Superior temporal gyrus (tissue), 1 donor: ENCODE measurements at regions not wholly inside any gene's neighbourhood (a gene's known extent, or its start where the extent isn't known, plus 50 kb on each side); places are given as distances from the start of the nearest gene placed in this dataset.

Experiments used
- DNase-seq: peaks from one replicate; pipeline ENCODE4 v3.0.0-alpha.2; 2016; ENCODE audit errors: extremely low spot score

GRCh38 chr10:30118590-30118989 is 59.2 kb upstream of the JCAD start:
- no peak for DNase-seq

GRCh38 chr10:30117812-30118501 is 58.6 kb upstream of the JCAD start:
- DNase-seq = no peak

GRCh38 chr10:30116041-30116491 is 56.7 kb upstream of the JCAD start:
- no peak for DNase-seq

DNA sequence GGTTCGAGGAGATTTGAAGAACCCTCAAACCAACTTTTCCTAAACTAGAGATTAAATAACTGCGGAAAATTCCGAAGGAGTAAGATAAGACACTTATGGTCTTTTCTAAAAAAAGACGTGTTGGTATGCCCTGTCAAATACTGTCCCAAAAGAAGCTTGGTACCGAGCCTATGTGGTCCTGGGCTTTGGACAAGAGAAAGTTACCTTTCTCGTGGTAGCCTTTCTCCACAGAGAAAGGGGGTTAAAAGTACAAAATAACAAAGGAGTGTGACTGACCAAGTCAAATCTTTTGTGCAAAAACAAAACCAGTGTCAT is 56.2 kb upstream of the JCAD start:
- no peak for DNase-seq

DNA sequence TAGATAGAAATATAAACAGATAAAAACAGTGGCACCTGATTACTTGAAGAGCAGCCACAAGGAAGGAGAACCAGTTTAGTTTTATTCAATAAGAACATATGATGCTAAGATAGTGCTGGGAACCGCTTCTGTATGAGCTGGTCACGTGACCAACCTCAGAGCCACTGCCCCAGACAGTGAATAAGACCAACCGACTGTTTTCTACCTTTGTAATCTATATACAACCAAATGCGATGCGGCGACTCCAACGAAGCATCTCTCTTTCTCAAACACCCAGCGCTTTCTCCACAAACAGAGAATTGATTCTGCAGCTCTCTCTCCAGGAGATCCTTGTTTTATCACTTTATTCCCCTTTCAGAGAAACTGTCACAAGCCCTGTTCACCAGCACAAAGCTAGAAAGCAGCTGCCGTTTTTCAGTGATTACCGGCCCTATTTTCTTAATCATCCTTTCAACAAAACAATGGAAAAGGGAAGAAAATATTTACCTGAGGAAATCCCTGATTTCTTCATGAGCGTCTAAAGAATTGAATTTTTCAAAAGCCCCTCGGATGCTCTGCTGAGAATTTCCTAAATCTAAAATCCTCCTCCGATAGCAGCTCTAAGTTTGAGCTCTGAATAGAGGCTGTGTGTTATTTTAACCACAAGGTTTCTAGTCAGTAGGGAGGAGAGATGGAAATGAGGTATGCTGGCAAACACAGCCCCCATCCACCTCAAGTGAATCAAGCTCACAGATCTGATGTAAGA is 55.7 kb upstream of the JCAD start:
- peak; percentile 41 for DNase-seq

GRCh38 chr10:30114401-30114800 is 55.0 kb upstream of the JCAD start:
- DNase-seq = no peak

GRCh38 chr10:30111340-30112022 is 52.1 kb upstream of the JCAD start:
- peak; percentile 61 for DNase-seq
